NCI-H2107 treated with DMSO at 0.1 percent for 48 hours (cell line): ENCODE measurements at regions not wholly inside any gene's neighbourhood (a gene's known extent, or its start where the extent isn't known, plus 50 kb on each side); places are given as distances from the start of the nearest gene placed in this dataset.

ENCODE experiments used
- DNase-seq: peaks from one replicate; lab custom pipeline; 2025; ENCODE audit not compliant: unreplicated experiment; lab: John Stamatoyannopoulos, UW

GRCh38 chr10:78857193-78857592 is 211.6 kb upstream of the ZMIZ1 start:
- DNase-seq, result no peak

- DNase-seq, result no peak
These were observed 209.5 kb upstream of the ZMIZ1 start for GRCh38 chr10:78859266-78859665.

GRCh38 chr10:78859769-78860168 is 209.0 kb upstream of the ZMIZ1 start:
- no peak for DNase-seq

- DNase-seq, result no peak
These were observed 208.4 kb upstream of the ZMIZ1 start for GRCh38 chr10:78860260-78860914.

GRCh38 chr10:78861529-78862327 is 207.0 kb upstream of the ZMIZ1 start:
- no peak for DNase-seq

GRCh38 chr10:78862328-78862640 is 206.5 kb upstream of the ZMIZ1 start:
- no peak for DNase-seq

GRCh38 chr10:78863140-78863905 is 205.4 kb upstream of the ZMIZ1 start:
- no peak for DNase-seq

- no peak for DNase-seq
These were observed 204.9 kb upstream of the ZMIZ1 start for GRCh38 chr10:78863906-78864239.

GRCh38 chr10:78864761-78865537 is 203.8 kb upstream of the ZMIZ1 start:
- DNase-seq, result no peak

GRCh38 chr10:78865538-78865875 is 203.3 kb upstream of the ZMIZ1 start:
- DNase-seq, result no peak

GRCh38 chr10:78865931-78866717 is 202.6 kb upstream of the ZMIZ1 start:
- DNase-seq, result no peak

GRCh38 chr10:78866731-78867554 is 201.8 kb upstream of the ZMIZ1 start:
- no peak for DNase-seq

GRCh38 chr10:78867555-78867939 is 201.2 kb upstream of the ZMIZ1 start:
- DNase-seq, result no peak

GRCh38 chr10:78868048-78868447 is 200.7 kb upstream of the ZMIZ1 start:
- DNase-seq, result no peak

GRCh38 chr10:78868456-78868855 is 200.3 kb upstream of the ZMIZ1 start:
- no peak for DNase-seq

- no peak for DNase-seq
These were observed 199.9 kb upstream of the ZMIZ1 start for GRCh38 chr10:78868861-78869260.

- DNase-seq, result no peak
These were observed 199.0 kb upstream of the ZMIZ1 start for GRCh38 chr10:78869508-78870454.

GRCh38 chr10:78870458-78870857 is 198.3 kb upstream of the ZMIZ1 start:
- no peak for DNase-seq

GRCh38 chr10:78871796-78872195 is 197.0 kb upstream of the ZMIZ1 start:
- DNase-seq, result no peak
